ENCODE measurements at regions not wholly inside any gene's neighbourhood (a gene's known extent, or its start where the extent isn't known, plus 50 kb on each side); places are given as distances from the start of the nearest gene placed in this dataset.
"Not testable (repeated sequence)": the region's sequence is repeated elsewhere in the genome, so short reads cannot be mapped to it uniquely, and the experiment has no call there.

DNA sequence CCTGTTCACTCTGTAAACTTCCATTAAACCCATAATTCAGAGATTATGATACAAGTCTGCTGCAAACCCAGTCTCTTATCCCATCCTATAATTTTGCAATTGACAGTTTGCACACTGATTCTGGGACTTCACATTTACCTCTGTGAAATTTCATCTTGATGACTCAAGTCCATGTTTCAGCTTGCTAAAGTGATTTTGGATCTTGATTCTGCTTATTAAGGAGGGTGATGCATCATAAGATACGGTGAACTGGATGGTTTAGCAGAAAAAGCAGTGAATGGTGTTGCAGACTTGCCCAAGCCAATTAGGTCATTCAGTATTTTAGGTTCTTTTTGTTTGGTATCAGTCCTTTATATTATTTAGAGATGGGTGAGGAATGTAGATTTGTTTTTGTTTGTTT, 125.5 kb upstream of the PODXL start:
- no peak for DNase-seq (ENCODE audit: low spot score)

DNA sequence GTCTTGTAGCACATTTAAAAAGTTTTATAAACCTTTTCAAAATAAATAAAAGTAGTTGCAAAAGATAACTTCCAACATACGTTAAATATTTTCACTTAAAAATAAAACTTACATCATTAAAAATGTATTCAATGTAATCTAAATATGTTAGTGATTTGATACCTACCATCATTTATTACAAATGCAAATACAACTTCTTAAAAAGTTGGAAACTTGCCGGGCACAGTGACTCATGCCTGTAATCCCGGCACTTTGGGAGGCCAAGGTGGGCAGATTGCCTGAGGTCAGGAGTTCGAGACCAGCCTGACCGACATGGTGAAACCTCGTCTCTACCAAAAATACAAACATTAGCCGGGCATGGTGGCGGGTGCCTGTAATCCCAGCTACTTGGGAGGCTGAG, 122.6 kb upstream of the PODXL start:
- DNase-seq (ENCODE audit: low spot score): not testable (repeated sequence)

DNA sequence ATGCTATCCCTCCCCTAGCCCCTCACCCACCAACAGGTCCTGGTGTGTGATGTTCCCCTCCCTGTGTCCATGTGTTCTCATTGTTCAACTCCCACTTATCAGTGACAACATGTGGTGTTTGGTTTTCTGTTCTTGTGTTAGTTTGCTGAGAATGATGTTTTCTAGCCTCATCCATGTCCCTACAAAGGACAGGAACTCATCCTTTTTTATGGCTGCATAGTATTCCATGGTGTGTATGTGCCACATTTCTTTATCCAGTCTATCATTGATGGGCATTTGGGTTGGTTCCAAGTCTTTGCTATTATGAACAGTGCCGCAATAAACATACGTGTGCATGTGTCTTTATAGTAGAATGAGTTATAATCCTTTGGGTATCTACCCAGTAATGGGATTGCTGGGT, 120.4 kb upstream of the PODXL start:
- DNase-seq (ENCODE audit: low spot score): not testable (repeated sequence)

DNA sequence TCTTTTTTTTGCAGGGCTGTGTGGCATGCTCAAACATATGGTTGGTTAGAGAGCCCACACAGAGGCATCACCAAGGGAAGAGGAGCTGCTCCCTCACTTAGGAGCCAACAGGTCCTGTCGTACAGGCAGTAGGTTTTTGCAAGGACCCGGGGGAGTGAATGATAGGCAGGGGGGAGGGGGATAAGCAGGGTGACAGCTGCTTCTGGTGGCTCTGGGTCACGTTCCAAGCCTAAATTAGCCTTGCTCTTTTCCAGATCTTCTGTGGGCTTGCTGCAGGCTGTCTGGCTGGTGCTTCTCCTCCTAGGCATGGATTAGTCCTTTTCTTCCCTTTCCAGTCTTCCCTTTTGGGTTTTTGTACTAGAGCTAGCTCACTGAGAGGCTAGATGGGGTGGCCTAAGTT, 117.7 kb upstream of the PODXL start:
- no peak for DNase-seq (ENCODE audit: low spot score)

GRCh38 chr7:131673576-131673975, 117.1 kb upstream of the PODXL start:
- no peak for DNase-seq (ENCODE audit: low spot score)

- DNase-seq (ENCODE audit: low spot score): no peak
These were observed 114.0 kb upstream of the PODXL start for GRCh38 chr7:131670406-131670805.

DNA sequence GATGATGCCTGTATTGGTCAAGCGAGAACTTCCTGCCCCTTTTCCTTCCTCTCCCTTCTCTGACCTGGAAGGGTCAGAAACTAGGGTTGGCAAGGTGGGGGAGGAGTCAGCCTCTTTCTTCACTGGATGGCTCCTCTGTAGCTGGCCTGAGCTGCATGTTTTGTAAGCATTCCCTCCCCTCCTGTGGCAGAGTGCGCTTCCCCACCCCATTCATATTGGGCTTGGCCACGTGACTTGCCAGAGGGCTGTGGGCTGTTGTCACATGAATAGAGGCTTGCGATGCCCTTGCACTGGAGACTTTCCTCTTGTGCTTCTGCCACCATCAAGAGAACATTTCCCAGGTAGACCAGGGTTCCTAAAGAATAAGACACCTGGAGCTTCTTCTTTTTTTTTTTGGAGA, 111.3 kb upstream of the PODXL start:
- no peak for DNase-seq (ENCODE audit: low spot score)

DNA sequence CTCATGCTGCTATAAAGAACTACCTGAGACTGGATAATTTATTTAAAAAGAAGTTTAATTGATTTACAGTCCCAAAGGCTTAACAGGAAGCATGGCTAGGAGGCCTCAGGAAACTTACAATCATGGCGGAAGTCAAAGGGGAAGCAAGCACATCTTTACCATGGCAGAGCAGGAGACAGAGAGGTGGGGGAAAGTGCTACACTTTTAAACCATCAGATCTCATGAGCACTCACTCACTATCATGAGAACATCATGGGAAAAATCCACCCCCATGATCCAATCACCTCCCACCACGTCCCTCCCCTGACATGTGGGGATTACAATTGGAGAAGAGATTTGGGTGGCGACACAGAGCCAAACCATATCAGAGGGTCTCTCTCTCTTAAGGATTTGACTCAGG, 108.6 kb upstream of the PODXL start:
- no peak for DNase-seq (ENCODE audit: low spot score)

DNA sequence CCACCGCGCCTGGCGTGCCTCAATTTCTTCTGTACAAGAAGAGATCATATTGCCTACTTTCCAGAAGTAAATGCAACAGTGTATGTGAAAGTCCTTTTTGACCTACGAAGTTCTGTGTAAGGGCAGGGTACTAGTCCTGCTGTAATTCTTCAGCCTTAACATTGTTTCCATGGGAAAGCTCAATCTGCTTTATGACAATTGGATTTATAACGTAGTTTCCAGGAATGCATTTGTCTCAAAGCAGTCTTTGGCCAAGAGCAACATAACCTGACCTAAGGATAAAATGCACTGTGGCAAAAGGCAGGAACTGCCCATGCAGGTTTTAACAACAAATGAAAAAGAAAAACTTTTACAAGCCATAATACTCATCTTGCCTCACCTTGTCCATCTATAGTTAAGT, 108.1 kb upstream of the PODXL start:
- no peak for DNase-seq (ENCODE audit: low spot score)

- not testable (repeated sequence) for DNase-seq (ENCODE audit: low spot score)
These were observed 106.0 kb upstream of the PODXL start for GRCh38 chr7:131662301-131662873.

DNA sequence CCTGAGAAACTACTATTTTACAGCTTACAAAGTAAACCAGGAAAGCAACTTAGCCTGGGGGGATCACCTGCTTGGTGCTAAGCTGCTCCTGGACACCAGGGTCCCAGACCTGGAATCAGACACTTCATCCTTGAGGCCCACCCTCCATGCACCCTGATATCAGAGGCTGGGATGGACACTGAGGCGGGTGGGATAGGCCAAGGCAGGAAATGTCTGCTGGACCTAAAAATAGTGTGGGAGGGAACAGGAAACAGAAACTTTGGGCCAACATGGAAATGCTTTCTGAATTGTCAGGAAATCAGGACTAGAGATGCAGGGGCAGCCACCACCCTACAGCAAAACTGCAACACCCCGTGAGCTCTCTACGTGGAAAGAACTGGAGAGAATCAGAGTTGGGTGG, 101.5 kb upstream of the PODXL start:
- no peak for DNase-seq (ENCODE audit: low spot score)

DNA sequence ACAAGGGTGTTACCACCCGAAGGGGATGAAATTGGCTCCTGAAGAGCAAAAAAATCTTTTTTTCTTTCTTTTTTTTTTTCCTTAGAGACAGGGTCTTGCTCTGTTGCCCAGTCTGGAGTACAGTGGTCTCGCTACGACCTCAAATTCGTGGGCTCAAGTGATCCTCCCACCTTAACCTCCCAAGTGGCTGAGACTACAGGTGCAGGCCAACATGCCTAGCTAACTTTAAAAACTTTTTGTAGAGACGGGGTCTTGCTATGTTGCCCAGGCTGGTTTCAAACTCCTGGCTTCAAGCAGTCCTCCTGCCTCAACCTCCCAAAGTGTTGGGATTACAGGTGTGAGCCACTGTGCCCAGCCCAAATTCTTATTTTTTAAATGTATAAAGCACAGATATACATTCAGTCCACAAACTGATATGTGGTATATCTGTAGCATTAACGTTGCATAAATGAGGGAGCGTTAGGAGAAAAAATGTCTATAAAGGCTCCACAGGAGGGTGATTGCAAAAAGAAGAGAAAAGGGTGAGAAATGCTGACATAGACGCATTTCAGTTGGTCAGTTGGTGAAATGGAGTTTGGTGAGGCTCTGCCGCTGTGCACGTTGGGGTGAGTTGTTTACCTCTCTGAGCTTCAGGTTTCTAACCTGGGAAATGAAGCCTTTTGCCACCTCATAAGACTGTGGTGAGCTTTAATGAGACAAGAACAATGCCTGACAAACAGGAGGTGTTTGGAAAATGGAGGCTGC, 100.7 kb upstream of the PODXL start:
- DNase-seq (ENCODE audit: low spot score): no peak

DNA sequence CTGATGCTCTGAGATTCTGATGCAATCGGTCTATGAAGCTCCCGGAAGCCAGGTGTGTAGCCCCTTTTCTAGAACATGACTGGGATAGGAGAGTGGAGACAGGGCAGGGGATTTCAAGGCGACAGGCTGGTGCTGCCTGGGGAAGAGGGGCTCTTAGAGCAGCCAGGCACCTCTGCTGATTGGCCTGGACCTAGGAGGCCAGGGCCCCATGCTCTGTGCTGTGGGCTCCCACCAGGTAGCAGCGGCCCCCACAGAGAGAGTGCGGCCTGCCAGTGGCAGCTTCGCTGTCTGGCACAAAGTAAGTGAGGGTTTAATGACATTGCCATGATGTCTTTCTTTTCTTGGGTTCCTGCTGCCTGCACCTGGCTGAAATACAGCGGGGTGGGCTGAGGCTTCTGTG, 99.4 kb upstream of the PODXL start:
- no peak for DNase-seq (ENCODE audit: low spot score)

- no peak for DNase-seq (ENCODE audit: low spot score)
These were observed 99.0 kb upstream of the PODXL start for GRCh38 chr7:131655447-131655846.

DNA sequence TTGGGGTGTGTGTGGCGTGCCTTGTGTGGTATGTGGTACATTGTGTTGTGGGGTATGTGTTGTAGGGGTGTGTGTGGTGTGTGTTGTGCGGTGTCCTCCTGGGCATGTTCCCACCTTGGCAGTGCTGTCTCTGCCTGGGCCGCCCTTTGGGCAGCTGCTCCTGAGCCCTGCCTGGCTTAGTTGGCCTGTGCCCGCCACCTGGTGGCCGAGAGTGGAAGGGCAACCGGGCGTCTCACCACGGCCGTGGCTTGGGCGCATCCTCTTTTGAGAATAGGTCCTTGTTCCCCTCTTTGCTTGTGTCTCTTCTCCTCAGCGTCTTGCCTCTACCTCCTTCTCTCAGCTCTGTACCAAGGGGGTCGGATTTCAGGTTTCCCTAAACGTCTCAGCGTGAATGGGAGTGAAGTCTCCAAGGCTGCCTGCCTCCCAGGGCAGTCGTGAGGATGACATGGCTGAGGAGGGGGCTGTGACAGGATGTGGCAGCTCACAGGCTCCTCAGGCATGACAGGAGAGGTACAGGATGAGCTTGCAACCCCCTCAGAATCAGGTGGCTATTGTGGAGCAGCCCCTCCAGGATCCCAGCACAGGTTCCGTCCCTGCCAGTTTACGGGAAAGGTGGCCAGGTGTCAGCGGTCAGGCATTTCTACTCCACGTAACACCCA, 98.4 kb upstream of the PODXL start:
- peak; percentile 95 for DNase-seq (ENCODE audit: low spot score)

- DNase-seq (ENCODE audit: low spot score): no peak
These were observed 97.8 kb upstream of the PODXL start for GRCh38 chr7:131654249-131654558.

DNA sequence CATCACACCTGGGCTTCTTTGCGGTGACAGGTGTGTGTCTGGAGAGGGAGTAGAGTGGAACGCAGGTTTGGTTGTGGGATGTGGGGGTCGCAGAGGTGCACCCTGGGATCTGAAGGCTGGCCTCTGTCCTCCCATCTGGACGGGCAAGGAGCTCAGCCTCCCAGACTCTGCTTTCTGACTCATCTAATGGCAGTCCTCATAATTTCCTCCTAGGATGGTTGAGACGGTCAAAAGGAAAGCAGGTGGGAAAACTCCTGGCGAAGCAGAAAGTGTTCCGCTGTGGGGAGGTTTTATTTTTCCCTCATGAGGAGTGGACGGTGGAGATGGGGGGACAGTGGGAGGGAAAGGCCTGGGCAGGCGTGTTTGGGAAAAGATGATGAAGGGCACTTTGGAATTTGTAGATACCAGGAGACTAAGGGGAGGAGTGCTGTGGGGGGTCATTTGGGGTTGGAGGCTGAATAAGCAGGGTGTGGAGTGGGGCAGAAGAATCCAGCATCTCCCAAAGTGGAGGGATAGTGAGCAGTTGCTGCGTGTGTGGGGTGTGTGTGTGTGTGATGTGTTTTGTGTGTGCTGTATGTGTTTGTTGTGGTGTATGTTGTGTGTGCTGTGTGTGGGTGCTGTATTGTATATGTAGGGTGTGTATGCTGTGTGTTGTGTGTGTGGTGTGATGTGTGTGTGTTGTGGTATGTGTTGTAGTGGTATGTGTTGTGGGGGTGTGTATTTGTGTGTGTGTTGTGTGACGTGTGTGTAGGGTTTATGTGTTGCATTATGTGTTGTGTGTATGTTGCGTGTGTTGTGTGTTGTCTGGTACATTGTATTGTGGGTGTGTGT, 97.2 kb upstream of the PODXL start:
- peak; percentile 48 for DNase-seq (ENCODE audit: low spot score)

GRCh38 chr7:131652934-131653333, 96.5 kb upstream of the PODXL start:
- no peak for DNase-seq (ENCODE audit: low spot score)

DNA sequence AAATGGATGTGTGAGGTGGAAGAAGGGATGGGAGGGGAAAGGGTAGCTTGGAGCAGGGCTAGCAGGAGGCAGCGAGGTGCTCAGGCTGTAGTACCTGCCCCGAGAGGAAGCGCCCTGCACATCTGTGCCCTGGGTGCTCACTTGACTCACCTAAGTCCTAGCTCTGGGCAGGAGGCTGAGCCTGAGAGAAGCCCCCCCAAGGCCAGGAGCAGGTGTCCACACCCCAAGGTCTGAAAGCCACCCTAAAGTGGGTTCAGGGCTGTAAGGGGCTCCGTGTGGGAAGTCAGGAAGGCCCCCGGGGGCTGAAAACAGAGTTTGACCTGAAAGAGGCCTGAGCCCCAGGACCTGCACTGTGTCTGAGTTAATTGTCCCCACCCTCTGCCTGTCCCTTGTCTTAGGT, 95.8 kb upstream of the PODXL start:
- no peak for DNase-seq (ENCODE audit: low spot score)

DNA sequence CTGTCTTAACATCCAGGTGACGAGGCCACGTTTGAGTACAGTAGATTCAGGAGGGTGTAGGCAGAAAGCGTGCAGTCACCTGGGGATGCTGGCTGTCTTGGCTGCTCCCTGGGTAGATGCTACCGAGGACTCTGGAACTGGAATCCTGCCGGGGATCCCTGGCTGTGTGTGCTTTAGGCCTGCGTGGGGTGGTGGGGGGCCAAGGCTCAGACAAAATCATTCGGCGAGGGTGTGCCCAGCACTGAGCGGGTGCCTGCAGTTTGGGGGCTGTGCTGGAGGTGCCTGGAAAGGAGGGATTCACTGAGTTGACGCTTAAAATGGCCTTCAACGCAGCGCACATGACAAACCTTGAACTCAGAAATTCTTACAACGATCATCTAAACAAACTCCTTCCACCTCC, 93.5 kb upstream of the PODXL start:
- DNase-seq (ENCODE audit: low spot score): no peak

GRCh38 chr7:131649003-131649541, 92.6 kb upstream of the PODXL start:
- no peak for DNase-seq (ENCODE audit: low spot score)

DNA sequence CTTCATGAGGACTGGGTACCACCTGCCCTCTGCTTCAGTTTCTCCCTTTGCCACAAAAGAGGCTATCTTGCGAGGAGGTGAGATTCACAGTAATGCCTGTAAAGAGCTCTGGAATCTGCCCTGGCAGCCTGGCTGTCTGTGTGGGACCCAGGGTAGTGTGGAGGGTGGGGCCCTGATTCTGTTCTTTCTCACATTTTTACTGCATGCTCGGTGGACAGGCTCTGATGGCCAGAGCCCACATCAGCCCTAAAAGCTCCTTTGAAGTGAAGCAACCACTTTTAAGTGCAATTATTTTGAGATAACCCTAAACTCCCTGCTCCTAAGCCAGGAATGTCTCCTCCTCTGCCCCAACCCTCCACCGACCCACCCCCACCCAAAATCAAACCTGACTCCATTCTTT, 92.1 kb upstream of the PODXL start:
- peak; percentile 44 for DNase-seq (ENCODE audit: low spot score)

DNA sequence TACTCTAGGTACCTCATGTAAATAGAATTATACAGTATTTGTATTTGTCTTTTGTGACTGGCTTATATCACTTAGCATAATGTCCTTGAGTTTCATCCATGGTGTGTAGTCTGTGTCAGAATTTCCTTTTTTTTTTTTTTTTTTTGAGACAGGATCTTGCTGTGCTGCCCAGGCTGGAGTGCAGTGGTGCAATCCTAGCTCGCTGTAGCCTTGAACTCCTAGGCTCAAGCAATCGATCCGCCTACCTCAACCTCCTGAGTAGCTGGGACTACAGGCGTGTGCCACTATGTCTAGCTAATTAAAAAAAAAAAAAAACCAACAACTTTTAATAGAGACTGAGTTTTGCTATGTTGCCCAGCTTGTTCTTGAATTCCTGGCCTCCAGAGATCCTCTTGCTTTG, 89.8 kb upstream of the PODXL start:
- DNase-seq (ENCODE audit: low spot score): no peak

All from AG20443 (cell line).